ENCODE measurements at regions not wholly inside any gene's neighbourhood (a gene's known extent, or its start where the extent isn't known, plus 50 kb on each side); places are given as distances from the start of the nearest gene placed in this dataset.

- TF ChIP-seq CTCF (IDR thresholded peaks at IDR 0.05) (no peak), POLR2A (IDR thresholded peaks at IDR 0.05) (no peak)
These were observed 710.2 kb downstream of the TBC1D22A start for GRCh38 chr22:47472636-47473035.

Measured in esophagus squamous epithelium (tissue), 4 donors.